GM12878 (cell line): ENCODE measurements at regions not wholly inside any gene's neighbourhood (a gene's known extent, or its start where the extent isn't known, plus 50 kb on each side); places are given as distances from the start of the nearest gene placed in this dataset.

Experiments
- ATAC-seq: fragments of 200-7000 bp; cut with Tn5 transposase; 3 replicates; pipeline ENCODE4 v1.9.1; 2020; ENCODE audit warnings: mild to moderate bottlenecking, moderate library complexity
- BruUV-seq: library from RNA; stranded (reverse); fragments of 400-500 nt; replicated peaks from 2 replicates; lab custom pipeline; 2021; lab: Mats Ljungman, UMichigan
- CTCF ChIA-PET: fragments of 300-600 bp; sonication (Branson Sonifier 250); formaldehyde crosslinking; extraction: SDS; loops from one replicate; lab custom pipeline; 2021; ENCODE audit warnings: inconsistent platforms; lab: Yijun Ruan, JAX
- POLR2A ChIA-PET: fragments of 350-600 bp; formaldehyde crosslinking; extraction: SDS; loops from one replicate; lab custom pipeline; 2021; ENCODE audit warnings: inconsistent platforms; lab: Charles Lee
- RAD21 ChIA-PET: fragments of 300-600 bp; sonication (Branson Sonifier 250); formaldehyde crosslinking; loops from one replicate; lab custom pipeline; 2023; ENCODE audit warnings: antibody characterized with exemption; ENCODE audit not compliant: unreplicated experiment; lab: Charles Lee
- SMC1A ChIA-PET: fragments of 300-600 bp; sonication (Branson Sonifier 250); formaldehyde crosslinking; loops from one replicate; lab custom pipeline; 2023; ENCODE audit not compliant: unreplicated experiment, uncharacterized antibody; lab: Charles Lee
- DNase-seq: peaks from one replicate; pipeline ENCODE4 v3.0.0-alpha.2; 2011; ENCODE audit warnings: low read depth, low spot score
- FAIRE-seq: peaks from 3 replicates; lab custom pipeline; 2011; peaks lifted over from hg19 to GRCh38; lab: Jason Lieb, UNC
- H2AFZ ChIP-seq: 2 replicates; pipeline ENCODE4 v1.6.0; 2011; ENCODE audit warnings: low read depth, low read length, control low read depth; ENCODE audit not compliant: control insufficient read depth
- H3K27ac ChIP-seq: 2 replicates; pipeline ENCODE4 v1.5.1; 2011; ENCODE audit warnings: control low read depth; ENCODE audit not compliant: control insufficient read depth, insufficient read depth
- H3K27me3 ChIP-seq, 2 experiments: replicated peaks in 1 of 2; 2 replicates each; pipeline versions ENCODE4 v1.6.0 to v1.6.1; 2011; ENCODE audit warnings: low read length in 1 of 2; ENCODE audit not compliant: control insufficient read depth in 2 of 2, insufficient read depth in 2 of 2
- H3K36me3 ChIP-seq, 2 experiments: 2 replicates each; pipeline ENCODE4 v1.5.1; 2011; ENCODE audit warnings: low read length in 1 of 2; ENCODE audit not compliant: control insufficient read depth in 2 of 2, insufficient read depth in 2 of 2
- H3K4me1 ChIP-seq: 2 replicates; pipeline ENCODE4 v1.6.1; 2011; ENCODE audit warnings: mild to moderate bottlenecking, low read length, moderate library complexity, mixed read lengths; ENCODE audit not compliant: control insufficient read depth, insufficient read depth
- H3K4me2 ChIP-seq: 2 replicates; pipeline ENCODE4 v1.6.0; 2011; ENCODE audit warnings: control low read depth; ENCODE audit not compliant: control insufficient read depth, insufficient read depth
- H3K4me3 ChIP-seq: fragments of 200-600 bp; sonication (generic); 2 replicates; pipeline ENCODE4 v1.5.1; 2016
- H3K79me2 ChIP-seq: 2 replicates; pipeline ENCODE4 v1.6.0; 2011; ENCODE audit warnings: low read length; ENCODE audit not compliant: control insufficient read depth, insufficient read depth
- H3K9ac ChIP-seq: 2 replicates; pipeline ENCODE4 v1.8.0; 2011; ENCODE audit warnings: low read length, control low read depth, mixed read lengths; ENCODE audit not compliant: control insufficient read depth, insufficient read depth
- H3K9me3 ChIP-seq: replicated peaks from 3 replicates; pipeline ENCODE4 v1.5.1; 2011; ENCODE audit warnings: mild to moderate bottlenecking, low read length; ENCODE audit not compliant: control insufficient read depth, insufficient read depth
- H4K20me1 ChIP-seq: 2 replicates; pipeline ENCODE4 v1.6.0; 2011; ENCODE audit not compliant: control insufficient read depth, insufficient read depth
- ATF3 ChIP-seq: IDR thresholded peaks from 2 replicates; pipeline ENCODE4 v1.6.1; 2011; ENCODE audit warnings: low read depth, mild to moderate bottlenecking, low read length, moderate library complexity, borderline replicate concordance; ENCODE audit errors: extremely low read depth
- ATF7 ChIP-seq: fragments of 450-650 bp; IDR thresholded peaks from 2 replicates; pipeline ENCODE4 v1.6.1; 2016; ENCODE audit warnings: low read depth, mild to moderate bottlenecking
- BMI1 ChIP-seq: fragments of 450-650 bp; IDR thresholded peaks from 2 replicates; pipeline ENCODE4 v1.6.1; 2016; ENCODE audit warnings: mild to moderate bottlenecking, moderate library complexity, borderline replicate concordance
- ETV6 ChIP-seq, 2 experiments: fragments of 450-650 bp in 1 of 2; IDR thresholded peaks in 1 of 2; conservative IDR thresholded peaks in 1 of 2; 2 replicates each; pipeline ENCODE4 v1.6.1; 2014; ENCODE audit warnings: antibody characterized with exemption in 1 of 2, borderline replicate concordance in 1 of 2, low read depth in 1 of 2, mild to moderate bottlenecking in 1 of 2, moderate library complexity in 1 of 2
- NFXL1 ChIP-seq: fragments of 450-650 bp; IDR thresholded peaks from 2 replicates; pipeline ENCODE4 v1.6.1; 2017; ENCODE audit warnings: antibody characterized with exemption, mild to moderate bottlenecking, borderline replicate concordance
- NR2C1 ChIP-seq: fragments of 450-650 bp; IDR thresholded peaks from 2 replicates; pipeline ENCODE4 v1.6.1; 2017; ENCODE audit warnings: antibody characterized with exemption, mild to moderate bottlenecking, moderate library complexity
- SPI1 ChIP-seq: IDR thresholded peaks from 2 replicates; pipeline ENCODE4 v1.6.1; 2011; ENCODE audit warnings: low read depth, mild to moderate bottlenecking, low read length, moderate library complexity, borderline replicate concordance; ENCODE audit not compliant: insufficient read depth
- TCF12 ChIP-seq: IDR thresholded peaks from 2 replicates; pipeline ENCODE4 v1.6.1; 2011; ENCODE audit warnings: low read depth, mild to moderate bottlenecking, low read length
- ZNF217 ChIP-seq: fragments of 450-650 bp; IDR thresholded peaks from 2 replicates; pipeline ENCODE4 v1.6.1; 2017; ENCODE audit warnings: antibody characterized with exemption, mild to moderate bottlenecking
- WGBS: methylation state at CpG from one replicate; pipeline ENCODE4 v1.1.6; 2016; ENCODE audit warnings: low lambda C conversion rate; ENCODE audit not compliant: insufficient replicate concordance, insufficient coverage; ENCODE audit errors: missing lambda C conversion rate; 5-methylcytosine and 5-hydroxymethylcytosine counted together
- in situ Hi-C: fragments of 300-500 bp; cut with MboI; formaldehyde crosslinking; loops from 9 replicates; pipeline ENCODE4 v1.14.3; 2018; ENCODE audit warnings: mixed read lengths
- intact Hi-C: fragments of 100-400 bp; cut with micrococcal nuclease; formaldehyde crosslinking; loops from one replicate; pipeline ENCODE4 v1.14.2; 2022; ENCODE audit not compliant: unreplicated experiment

GRCh38 chr14:40218282-40218941 is 786.2 kb upstream of the FBXO33 start:
- H3K4me1 ChIP-seq, result no peaks in the 10 kb centered on the region
- ChIA-PET POLR2A (no interaction called here), CTCF (no interaction called here), SMC1A (no interaction called here)
- no peaks in the 10 kb centered on the region for H3K27me3 ChIP-seq
- in situ Hi-C loops (no loop called here), intact Hi-C loops (no loop called here)
- no peak; the same call in 2 of the 3 replicates for ATAC-seq
- no peak overlapping the region for H2AFZ ChIP-seq
- H3K36me3 ChIP-seq, result no peaks in the 10 kb centered on the region
- H4K20me1 ChIP-seq, result no peaks in the 10 kb centered on the region
- BruUV-seq, result no TSS peak
- no peak overlapping the region for H3K4me2 ChIP-seq
- no peak overlapping the region for H3K4me3 ChIP-seq
- H3K9me3 ChIP-seq, result no peaks in the 10 kb centered on the region
- H3K9ac ChIP-seq, result no peak overlapping the region
- no peak overlapping the region for H3K27ac ChIP-seq
- WGBS, result 33% methylated on average over 6 of the region's 6 CpGs
- no peaks in the 10 kb centered on the region for H3K79me2 ChIP-seq
- TF ChIP-seq NR2C1 (no peak), ATF3 (no peak), TCF12 (no peak), ZNF217 (no peak), BMI1 (no peak), ETV6 (conservative IDR thresholded peaks at IDR 0.05 in 1 of 2, IDR thresholded peaks at IDR 0.05 in 1 of 2; ENCODE audit: borderline replicate concordance in 1 of 2, low read depth in 1 of 2) (peak in 1 of 2 experiments; percentile 51; a peak in 1 of 4 replicates), ATF7 (no peak), NFXL1 (no peak), SPI1 (0 out of 2 replicates have a peak, but pooled peaks have one; percentile 6)
- TF ChIP-seq, all 136 proteins: peak for 2
- FAIRE-seq, result no peak
- DNase-seq, result no peak
- RAD21 ChIA-PET, result no interaction called here
